ENCODE measurements at regions not wholly inside any gene's neighbourhood (a gene's known extent, or its start where the extent isn't known, plus 50 kb on each side); places are given as distances from the start of the nearest gene placed in this dataset.

GRCh38 chr7:67566101-67566500, 569.5 kb downstream of the TYW1 start:
- no peak for TF ChIP-seq EZH2phosphoT487 (IDR thresholded peaks at IDR 0.05; ENCODE audit: borderline replicate concordance, low read length)
- TF ChIP-seq, protein P1, sequence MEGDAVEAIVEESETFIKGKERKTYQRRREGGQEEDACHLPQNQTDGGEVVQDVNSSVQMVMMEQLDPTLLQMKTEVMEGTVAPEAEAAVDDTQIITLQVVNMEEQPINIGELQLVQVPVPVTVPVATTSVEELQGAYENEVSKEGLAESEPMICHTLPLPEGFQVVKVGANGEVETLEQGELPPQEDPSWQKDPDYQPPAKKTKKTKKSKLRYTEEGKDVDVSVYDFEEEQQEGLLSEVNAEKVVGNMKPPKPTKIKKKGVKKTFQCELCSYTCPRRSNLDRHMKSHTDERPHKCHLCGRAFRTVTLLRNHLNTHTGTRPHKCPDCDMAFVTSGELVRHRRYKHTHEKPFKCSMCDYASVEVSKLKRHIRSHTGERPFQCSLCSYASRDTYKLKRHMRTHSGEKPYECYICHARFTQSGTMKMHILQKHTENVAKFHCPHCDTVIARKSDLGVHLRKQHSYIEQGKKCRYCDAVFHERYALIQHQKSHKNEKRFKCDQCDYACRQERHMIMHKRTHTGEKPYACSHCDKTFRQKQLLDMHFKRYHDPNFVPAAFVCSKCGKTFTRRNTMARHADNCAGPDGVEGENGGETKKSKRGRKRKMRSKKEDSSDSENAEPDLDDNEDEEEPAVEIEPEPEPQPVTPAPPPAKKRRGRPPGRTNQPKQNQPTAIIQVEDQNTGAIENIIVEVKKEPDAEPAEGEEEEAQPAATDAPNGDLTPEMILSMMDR (IDR thresholded peaks at IDR 0.05; ENCODE audit: low read depth, low read length, poor library complexity, severe bottlenecking): no peak
- Histone ChIP-seq H3K36me3 (ENCODE audit: control insufficient read depth, low read length) (no peaks in the 10 kb centered on the region), H3K9me2 (replicated peaks; ENCODE audit: control insufficient read depth, low read length) (no peaks in the 10 kb centered on the region), H3K9me3 (ENCODE audit: control insufficient read depth, insufficient read depth, low read length) (no peaks in the 10 kb centered on the region), H3K4me2 (ENCODE audit: low read length) (no peak overlapping the region), H4K20me1 (ENCODE audit: control insufficient read depth, insufficient read depth, low read depth, low read length) (no peaks in the 10 kb centered on the region), H3K79me2 (ENCODE audit: control insufficient read depth, low read length) (no peaks in the 10 kb centered on the region), H3K4me1 (ENCODE audit: control insufficient read depth, low read length) (no peaks in the 10 kb centered on the region), H3K27me3 (ENCODE audit: control insufficient read depth, low read length) (no peaks in the 10 kb centered on the region), H3K4me3 (ENCODE audit: low read length) (no peak overlapping the region), H3K27ac (ENCODE audit: low read depth, low read length) (no peak overlapping the region), H3F3A (ENCODE audit: control insufficient read depth, insufficient read depth) (no peaks in the 10 kb centered on the region)

GRCh38 chr7:67571026-67571545, 574.5 kb downstream of the TYW1 start:
- no peaks in the 10 kb centered on the region for H3F3A ChIP-seq (ENCODE audit: control insufficient read depth, insufficient read depth)
- H3K4me1 ChIP-seq (ENCODE audit: control insufficient read depth, low read length): no peaks in the 10 kb centered on the region
- H3K4me2 ChIP-seq (ENCODE audit: low read length): no peak overlapping the region
- H3K9me3 ChIP-seq (ENCODE audit: control insufficient read depth, insufficient read depth, low read length): no peaks in the 10 kb centered on the region
- H3K9me2 ChIP-seq (replicated peaks; ENCODE audit: control insufficient read depth, low read length): no peaks in the 10 kb centered on the region
- no peaks in the 10 kb centered on the region for H3K79me2 ChIP-seq (ENCODE audit: control insufficient read depth, low read length)
- no peak for TF ChIP-seq EZH2phosphoT487 (IDR thresholded peaks at IDR 0.05; ENCODE audit: borderline replicate concordance, low read length)
- TF ChIP-seq, protein P1 (IDR thresholded peaks at IDR 0.05; ENCODE audit: low read depth, low read length, poor library complexity, severe bottlenecking): no peak
- H3K27ac ChIP-seq (ENCODE audit: low read depth, low read length): no peak overlapping the region
- H3K4me3 ChIP-seq (ENCODE audit: low read length): no peak overlapping the region
- H3K36me3 ChIP-seq (ENCODE audit: control insufficient read depth, low read length): no peaks in the 10 kb centered on the region
- no peaks in the 10 kb centered on the region for H4K20me1 ChIP-seq (ENCODE audit: control insufficient read depth, insufficient read depth, low read depth, low read length)
- no peaks in the 10 kb centered on the region for H3K27me3 ChIP-seq (ENCODE audit: control insufficient read depth, low read length)

DNA sequence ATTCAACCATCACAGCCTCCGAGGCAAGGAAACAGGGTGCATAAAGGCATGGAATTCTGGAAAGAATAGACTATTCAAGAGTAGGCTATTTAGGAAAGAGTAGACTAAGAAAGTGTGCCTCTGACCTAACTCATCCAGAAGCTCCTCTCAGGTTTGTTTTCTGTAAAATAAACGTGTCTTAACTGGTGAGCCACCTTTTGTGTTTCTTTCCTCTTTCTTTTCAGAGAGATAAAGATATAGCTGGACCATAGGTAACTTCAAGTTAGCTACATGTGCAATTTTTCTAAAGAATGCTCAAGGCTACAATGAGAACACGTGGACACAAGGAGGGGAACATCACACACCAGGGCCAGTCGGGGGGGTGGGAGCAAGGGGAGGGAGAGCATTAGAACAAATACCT, 577.0 kb downstream of the TYW1 start:
- no peaks in the 10 kb centered on the region for H4K20me1 ChIP-seq (ENCODE audit: control insufficient read depth, insufficient read depth, low read depth, low read length)
- H3K4me2 ChIP-seq (ENCODE audit: low read length): no peak overlapping the region
- no peaks in the 10 kb centered on the region for H3F3A ChIP-seq (ENCODE audit: control insufficient read depth, insufficient read depth)
- no peaks in the 10 kb centered on the region for H3K4me1 ChIP-seq (ENCODE audit: control insufficient read depth, low read length)
- H3K9me2 ChIP-seq (replicated peaks; ENCODE audit: control insufficient read depth, low read length): no peaks in the 10 kb centered on the region
- no peaks in the 10 kb centered on the region for H3K79me2 ChIP-seq (ENCODE audit: control insufficient read depth, low read length)
- H3K27me3 ChIP-seq (ENCODE audit: control insufficient read depth, low read length): no peaks in the 10 kb centered on the region
- H3K27ac ChIP-seq (ENCODE audit: low read depth, low read length): no peak overlapping the region
- H3K4me3 ChIP-seq (ENCODE audit: low read length): no peak overlapping the region
- H3K36me3 ChIP-seq (ENCODE audit: control insufficient read depth, low read length): no peaks in the 10 kb centered on the region
- TF ChIP-seq EZH2phosphoT487 (IDR thresholded peaks at IDR 0.05; ENCODE audit: borderline replicate concordance, low read length): no peak
- TF ChIP-seq, protein P1 (IDR thresholded peaks at IDR 0.05; ENCODE audit: low read depth, low read length, poor library complexity, severe bottlenecking): no peak
- H3K9me3 ChIP-seq (ENCODE audit: control insufficient read depth, insufficient read depth, low read length): no peaks in the 10 kb centered on the region

All from DOHH2 (cell line).